CD14-positive monocyte (primary cell): ENCODE measurements at regions not wholly inside any gene's neighbourhood (a gene's known extent, or its start where the extent isn't known, plus 50 kb on each side); places are given as distances from the start of the nearest gene placed in this dataset.

Source experiments
- DNase-seq, 3 donors: peaks; one replicate each; pipeline ENCODE4 v3.0.0-alpha.2; 2011 to 2022
- H2AFZ ChIP-seq: 2 replicates; pipeline ENCODE4 v1.6.0; 2012; ENCODE audit warnings: mild to moderate bottlenecking, low read depth, low read length, inconsistent platforms; ENCODE audit not compliant: insufficient read depth, poor library complexity, severe bottlenecking
- H3K27ac ChIP-seq, 2 donors: 1 replicate in 1 of 2; 2 replicates in 1 of 2; pipeline ENCODE4 v1.5.1; 2012 to 2013; ENCODE audit warnings: low read length in 2 of 2, control low read depth in 1 of 2, inconsistent platforms in 1 of 2, low read depth in 1 of 2, mild to moderate bottlenecking in 1 of 2
- H3K27me3 ChIP-seq, 2 donors: one replicate each; pipeline versions ENCODE4 v1.6.0 to v1.6.1; 2011 to 2013; ENCODE audit warnings: low read length in 2 of 2; ENCODE audit not compliant: control insufficient read depth in 2 of 2, insufficient read depth in 2 of 2
- H3K36me3 ChIP-seq, 2 donors: replicated peaks in 1 of 2; 1 replicate in 1 of 2; 2 replicates in 1 of 2; pipeline versions ENCODE4 v1.5.1 to v1.6.1; 2012 to 2013; ENCODE audit warnings: low read length in 2 of 2, control low read depth in 1 of 2, inconsistent platforms in 1 of 2, mild to moderate bottlenecking in 1 of 2; ENCODE audit not compliant: insufficient read depth in 2 of 2, control insufficient read depth in 1 of 2
- H3K4me1 ChIP-seq, 2 donors: 1 replicate in 1 of 2; 2 replicates in 1 of 2; pipeline versions ENCODE4 v1.5.1 to v1.6.1; 2012 to 2013; ENCODE audit warnings: low read length in 2 of 2, control low read depth in 1 of 2, inconsistent platforms in 1 of 2, mild to moderate bottlenecking in 1 of 2, moderate library complexity in 1 of 2; ENCODE audit not compliant: insufficient read depth in 2 of 2, control insufficient read depth in 1 of 2
- H3K4me2 ChIP-seq: replicated peaks from 2 replicates; pipeline ENCODE3; 2012; ENCODE audit warnings: low read length, moderate library complexity, mild to moderate bottlenecking; ENCODE audit not compliant: poor library complexity, severe bottlenecking; ENCODE audit errors: extremely low read depth
- H3K4me3 ChIP-seq, 3 experiments: fragments of 200-600 bp in 1 of 3; sonication (generic) in 1 of 3; replicated peaks in 1 of 3; 1 replicate in 2 of 3; 2 replicates in 1 of 3; pipeline ENCODE4 v1.5.1; 2011 to 2013; ENCODE audit warnings: low read length in 3 of 3, mild to moderate bottlenecking in 3 of 3, control low read depth in 2 of 3, low read depth in 2 of 3, inconsistent platforms in 1 of 3, moderate library complexity in 1 of 3
- H3K79me2 ChIP-seq: 2 replicates; pipeline ENCODE4 v1.6.0; 2012; ENCODE audit warnings: mild to moderate bottlenecking, control low read depth, inconsistent platforms, low read length, moderate library complexity; ENCODE audit not compliant: insufficient read depth
- H3K9ac ChIP-seq: 2 replicates; pipeline ENCODE4 v1.6.0; 2017; ENCODE audit warnings: low read length, mild to moderate bottlenecking; ENCODE audit not compliant: insufficient read depth, poor library complexity, severe bottlenecking
- H3K9me3 ChIP-seq, 2 donors: replicated peaks in 1 of 2; 1 replicate in 1 of 2; 2 replicates in 1 of 2; pipeline versions ENCODE4 v1.5.1 to v1.6.1; 2012 to 2013; ENCODE audit warnings: low read length in 2 of 2, control low read depth in 1 of 2; ENCODE audit not compliant: control insufficient read depth in 1 of 2, insufficient read depth in 1 of 2
- H4K20me1 ChIP-seq: 2 replicates; pipeline ENCODE4 v1.6.0; 2012; ENCODE audit warnings: mild to moderate bottlenecking, low read length, control low read depth, moderate library complexity; ENCODE audit not compliant: insufficient read depth
- H3K27ac Mint-ChIP-seq, 7 donors: one replicate each; pipeline ENCODE4 v1.8.0; 2020; ENCODE audit warnings: mild to moderate bottlenecking in 7 of 7, mixed read lengths in 7 of 7, moderate library complexity in 6 of 7, inconsistent platforms in 2 of 7
- H3K27me3 Mint-ChIP-seq, 3 donors: one replicate each; pipeline ENCODE4 v1.8.0; 2021 to 2022; ENCODE audit warnings: low read depth in 3 of 3, mild to moderate bottlenecking in 3 of 3, mixed read lengths in 3 of 3, moderate library complexity in 3 of 3, inconsistent platforms in 1 of 3
- H3K36me3 Mint-ChIP-seq, 2 donors: one replicate each; pipeline ENCODE4 v1.8.0; 2020; ENCODE audit warnings: mixed read lengths in 2 of 2, inconsistent platforms in 1 of 2, mild to moderate bottlenecking in 1 of 2
- H3K4me1 Mint-ChIP-seq: one replicate; pipeline ENCODE4 v1.8.0; 2020; ENCODE audit warnings: mild to moderate bottlenecking, mixed read lengths
- H3K4me3 Mint-ChIP-seq, 2 donors: one replicate each; pipeline ENCODE4 v1.8.0; 2020; ENCODE audit warnings: mild to moderate bottlenecking in 2 of 2, mixed read lengths in 2 of 2, moderate library complexity in 1 of 2
- H3K9me3 Mint-ChIP-seq, 7 donors: one replicate each; pipeline ENCODE4 v1.8.0; 2020 to 2022; ENCODE audit warnings: mixed read lengths in 7 of 7, mild to moderate bottlenecking in 6 of 7, moderate library complexity in 6 of 7, inconsistent platforms in 2 of 7
- WGBS: methylation state at CpG from one replicate; pipeline ENCODE4 v1.1.5; 2013; ENCODE audit warnings: missing lambda C conversion rate; ENCODE audit not compliant: insufficient coverage; 5-methylcytosine and 5-hydroxymethylcytosine counted together
- intact Hi-C, 2 donors: fragments of 100-400 bp; cut with micrococcal nuclease; formaldehyde crosslinking; loops; one replicate each; pipeline versions ENCODE4 v1.15.0 to v1.15.1; 2023
- TF ChIP-seq, protein P1 (sequence below): fragments of 200-600 bp; IDR thresholded peaks from one replicate; pipeline ENCODE4 v1.8.0; 2022; ENCODE audit warnings: antibody characterized with exemption, mild to moderate bottlenecking

DNA sequence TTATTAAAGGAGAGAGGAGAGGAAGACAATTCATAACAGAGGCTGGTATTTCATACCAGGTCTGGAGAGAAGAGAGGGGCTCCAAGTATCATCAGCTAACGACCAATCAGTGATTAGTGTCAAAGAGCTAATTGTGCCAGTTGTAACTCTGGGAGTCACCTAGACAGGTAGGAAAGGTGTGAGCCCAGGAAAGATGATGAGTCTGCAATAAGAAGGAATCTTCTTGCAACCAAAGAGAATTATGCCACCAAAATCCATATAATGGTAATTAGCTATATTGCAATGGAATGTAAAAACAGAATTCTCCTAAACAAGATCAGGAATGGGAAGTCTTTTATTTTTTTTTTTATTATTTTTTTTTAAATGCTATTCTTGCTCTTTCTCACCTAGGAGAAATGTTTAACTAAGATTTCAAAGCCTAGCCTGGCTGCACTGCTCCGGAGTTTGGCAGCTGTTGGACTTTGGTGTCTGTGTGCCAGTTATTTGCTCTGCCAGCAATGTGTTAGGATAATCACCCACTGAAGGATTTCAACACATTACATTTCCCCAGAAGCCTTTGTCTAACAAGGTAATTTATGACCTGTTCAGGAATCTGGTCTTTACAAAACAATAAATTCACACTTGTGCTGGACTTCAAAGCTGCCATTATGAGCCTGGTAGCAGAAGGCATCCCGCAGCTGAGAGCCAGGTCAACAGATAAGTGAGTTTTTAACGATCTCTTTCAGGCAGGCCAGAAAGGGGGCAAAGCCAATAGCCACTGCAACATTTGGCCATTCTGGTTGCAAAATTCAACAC lies 89.4 kb downstream of the FOXB1 start:
- Mint-ChIP-seq H3K4me3 (no peak overlapping the region), H3K27me3 (peaks cover 0 to 3% (median 2%) of the 10 kb centered on the region in 3 donors), H3K27ac (no peak overlapping the region), H3K9me3 (peaks cover 0 to 12% (median 0%) of the 10 kb centered on the region in 7 donors), H3K4me1 (no peaks in the 10 kb centered on the region), H3K36me3 (no peaks in the 10 kb centered on the region)
- no peaks in the 10 kb centered on the region for H3K36me3 ChIP-seq
- TF ChIP-seq, protein P1, sequence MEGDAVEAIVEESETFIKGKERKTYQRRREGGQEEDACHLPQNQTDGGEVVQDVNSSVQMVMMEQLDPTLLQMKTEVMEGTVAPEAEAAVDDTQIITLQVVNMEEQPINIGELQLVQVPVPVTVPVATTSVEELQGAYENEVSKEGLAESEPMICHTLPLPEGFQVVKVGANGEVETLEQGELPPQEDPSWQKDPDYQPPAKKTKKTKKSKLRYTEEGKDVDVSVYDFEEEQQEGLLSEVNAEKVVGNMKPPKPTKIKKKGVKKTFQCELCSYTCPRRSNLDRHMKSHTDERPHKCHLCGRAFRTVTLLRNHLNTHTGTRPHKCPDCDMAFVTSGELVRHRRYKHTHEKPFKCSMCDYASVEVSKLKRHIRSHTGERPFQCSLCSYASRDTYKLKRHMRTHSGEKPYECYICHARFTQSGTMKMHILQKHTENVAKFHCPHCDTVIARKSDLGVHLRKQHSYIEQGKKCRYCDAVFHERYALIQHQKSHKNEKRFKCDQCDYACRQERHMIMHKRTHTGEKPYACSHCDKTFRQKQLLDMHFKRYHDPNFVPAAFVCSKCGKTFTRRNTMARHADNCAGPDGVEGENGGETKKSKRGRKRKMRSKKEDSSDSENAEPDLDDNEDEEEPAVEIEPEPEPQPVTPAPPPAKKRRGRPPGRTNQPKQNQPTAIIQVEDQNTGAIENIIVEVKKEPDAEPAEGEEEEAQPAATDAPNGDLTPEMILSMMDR = no peak
- intact Hi-C loops = no loop called here
- H3K4me1 ChIP-seq = no peaks in the 10 kb centered on the region
- no peak overlapping the region for H2AFZ ChIP-seq
- no peak for DNase-seq
- no peaks in the 10 kb centered on the region for H3K79me2 ChIP-seq
- H3K27me3 ChIP-seq = no peaks in the 10 kb centered on the region
- H4K20me1 ChIP-seq = no peaks in the 10 kb centered on the region
- H3K27ac ChIP-seq = no peak overlapping the region
- no peaks in the 10 kb centered on the region for H3K9me3 ChIP-seq
- WGBS = 60% methylated on average over 1 of the region's 4 CpGs
- H3K9ac ChIP-seq = no peak overlapping the region
- no peak overlapping the region for H3K4me3 ChIP-seq
- no peak overlapping the region for H3K4me2 ChIP-seq

- Histone ChIP-seq H2AFZ (no peak overlapping the region), H3K27me3 (no peaks in the 10 kb centered on the region), H3K4me1 (no peaks in the 10 kb centered on the region), H3K4me2 (no peak overlapping the region), H3K27ac (no peak overlapping the region), H3K4me3 (no peak overlapping the region), H3K36me3 (no peaks in the 10 kb centered on the region), H3K9me3 (no peaks in the 10 kb centered on the region), H3K9ac (no peak overlapping the region), H4K20me1 (no peaks in the 10 kb centered on the region), H3K79me2 (no peaks in the 10 kb centered on the region)
- H3K27ac Mint-ChIP-seq = no peak overlapping the region
- H3K4me1 Mint-ChIP-seq = peaks cover 4% of the 10 kb centered on the region
- TF ChIP-seq, protein P1 = no peak
- H3K4me3 Mint-ChIP-seq = no peak overlapping the region
- intact Hi-C loops = no loop called here
- no peaks in the 10 kb centered on the region for H3K36me3 Mint-ChIP-seq
- whole genome bisulfite sequencing = 100% methylated on average over 2 of the region's 2 CpGs
- H3K9me3 Mint-ChIP-seq = peaks cover 0 to 12% (median 0%) of the 10 kb centered on the region in 7 donors
- DNase-seq = no peak
- no peaks in the 10 kb centered on the region for H3K27me3 Mint-ChIP-seq
Observed at GRCh38 chr15:60095711-60096110, 91.6 kb downstream of the FOXB1 start.
